ENCODE measurements at regions not wholly inside any gene's neighbourhood (a gene's known extent, or its start where the extent isn't known, plus 50 kb on each side); places are given as distances from the start of the nearest gene placed in this dataset.

GRCh38 chr2:71795486-71795885 is 342.1 kb downstream of the DYSF start:
- WGBS, 2 donors, result 100% methylated on average over 1 of the region's 1 CpG
- TF ChIP-seq CTCF (IDR thresholded peaks at IDR 0.05) (no peak), POLR2A (IDR thresholded peaks at IDR 0.05) (no peak)
- intact Hi-C loops (cut with DNase I; ENCODE audit: low total_unique reads), result loop anchor here (10.0 kb wide), 1 partner anchor 241 kb away; no protein-coding TSS in a partner anchor
- no peak overlapping the region for H3K4me3 ChIP-seq (ENCODE audit: low read depth, poor library complexity, severe bottlenecking)
- peak in 1 of 2 donors; percentile 76 for DNase-seq (ENCODE audit: low spot score in 2 of 2)

GRCh38 chr2:71794611-71795010 is 341.2 kb downstream of the DYSF start:
- WGBS, 2 donors, result 89 to 95% methylated on average over 4 to 5 of the region's 5 CpGs
- H3K4me3 ChIP-seq (ENCODE audit: low read depth, poor library complexity, severe bottlenecking), result no peak overlapping the region
- intact Hi-C loops (cut with DNase I; ENCODE audit: low total_unique reads), result loop anchor here (5.0 to 10.0 kb wide), 2 partner anchors 187 to 240 kb away; no protein-coding TSS in a partner anchor
- DNase-seq (ENCODE audit: low spot score in 2 of 2), result peak in 1 of 2 donors; percentile 61
- TF ChIP-seq POLR2A (IDR thresholded peaks at IDR 0.05), result no peak
- no peak for TF ChIP-seq CTCF (IDR thresholded peaks at IDR 0.05)

GRCh38 chr2:71793926-71794325 is 340.6 kb downstream of the DYSF start:
- TF ChIP-seq CTCF (IDR thresholded peaks at IDR 0.05), result no peak
- TF ChIP-seq POLR2A (IDR thresholded peaks at IDR 0.05), result no peak
- DNase-seq (ENCODE audit: low spot score in 2 of 2), result peak in 1 of 2 donors; percentile 76
- H3K4me3 ChIP-seq (ENCODE audit: low read depth, poor library complexity, severe bottlenecking), result no peak overlapping the region
- WGBS, 2 donors, result 94 to 98% methylated on average over 2 of the region's 2 CpGs
- intact Hi-C loops (cut with DNase I; ENCODE audit: low total_unique reads), result loop anchor here (5.0 to 10.0 kb wide), 2 partner anchors 187 to 239 kb away; no protein-coding TSS in a partner anchor

- peak in 1 of 2 donors; percentile 78 for DNase-seq (ENCODE audit: low spot score in 2 of 2)
- no peak overlapping the region for H3K4me3 ChIP-seq (ENCODE audit: low read depth, poor library complexity, severe bottlenecking)
- TF ChIP-seq POLR2A (IDR thresholded peaks at IDR 0.05) (no peak), CTCF (IDR thresholded peaks at IDR 0.05) (no peak)
- WGBS, 2 donors, result 79 to 86% methylated on average over 10 of the region's 10 CpGs
- intact Hi-C loops (cut with DNase I; ENCODE audit: low total_unique reads), result loop anchor here (5.0 to 10.0 kb wide), 2 partner anchors 186 to 238 kb away; no protein-coding TSS in a partner anchor
Measured at GRCh38 chr2:71792926-71793761, 339.8 kb downstream of the DYSF start.

GRCh38 chr2:71791501-71792135 is 338.3 kb downstream of the DYSF start:
- no peak for TF ChIP-seq POLR2A (IDR thresholded peaks at IDR 0.05)
- TF ChIP-seq CTCF (IDR thresholded peaks at IDR 0.05), result no peak
- no peak overlapping the region for H3K4me3 ChIP-seq (ENCODE audit: low read depth, poor library complexity, severe bottlenecking)
- peak in 1 of 2 donors; percentile 72 for DNase-seq (ENCODE audit: low spot score in 2 of 2)
- WGBS, 2 donors, result 73 to 84% methylated on average over 13 of the region's 14 CpGs
- intact Hi-C loops (cut with DNase I; ENCODE audit: low total_unique reads), result loop anchor here (5.0 to 10.0 kb wide), 2 partner anchors 184 to 237 kb away; no protein-coding TSS in a partner anchor
